ENCODE measurements at regions not wholly inside any gene's neighbourhood (a gene's known extent, or its start where the extent isn't known, plus 50 kb on each side); places are given as distances from the start of the nearest gene placed in this dataset.

GRCh38 chr16:85206472-85207356 lies 94.4 kb upstream of the CIBAR2 start:
- H3K4me3 Mint-ChIP-seq = peak overlapping the region in 1 of 3 experiments; percentile 37
- H3K27me3 Mint-ChIP-seq (ENCODE audit: low read depth) = no peaks in the 10 kb centered on the region
- no peak for TF ChIP-seq CTCF (IDR thresholded peaks at IDR 0.05; ENCODE audit: unreplicated experiment in 3 of 3)
- H3K27ac Mint-ChIP-seq = peak overlapping the region; percentile 72 to 91 (median 91)
- peaks cover 51% of the 10 kb centered on the region for H3K4me1 Mint-ChIP-seq
- no peaks in the 10 kb centered on the region for H3K36me3 Mint-ChIP-seq (ENCODE audit: low read depth)
- no peaks in the 10 kb centered on the region for H3K9me3 Mint-ChIP-seq

- Mint-ChIP-seq H3K4me1 (peaks cover 50% of the 10 kb centered on the region), H3K36me3 (ENCODE audit: low read depth) (no peaks in the 10 kb centered on the region), H3K9me3 (no peaks in the 10 kb centered on the region), H3K27ac (peak overlapping the region; percentile 78 to 91 (median 84)), H3K27me3 (ENCODE audit: low read depth) (no peaks in the 10 kb centered on the region), H3K4me3 (peak overlapping the region in 2 of 3 experiments; percentile 37 to 41)
- no peak for TF ChIP-seq CTCF (IDR thresholded peaks at IDR 0.05; ENCODE audit: unreplicated experiment in 3 of 3)
Observed at GRCh38 chr16:85207357-85207921, 95.2 kb upstream of the CIBAR2 start.

GRCh38 chr16:85208181-85208580 lies 95.9 kb upstream of the CIBAR2 start:
- no peak for TF ChIP-seq CTCF (IDR thresholded peaks at IDR 0.05; ENCODE audit: unreplicated experiment in 3 of 3)
- peak overlapping the region; percentile 73 to 91 (median 84) for H3K27ac Mint-ChIP-seq
- H3K4me1 Mint-ChIP-seq = peaks cover 50% of the 10 kb centered on the region

GRCh38 chr16:85208643-85209520 lies 96.6 kb upstream of the CIBAR2 start:
- Mint-ChIP-seq H3K36me3 (ENCODE audit: low read depth) (no peaks in the 10 kb centered on the region), H3K4me1 (peaks cover 54% of the 10 kb centered on the region), H3K4me3 (no peak overlapping the region), H3K27ac (peak overlapping the region; percentile 73 to 91 (median 84)), H3K9me3 (no peaks in the 10 kb centered on the region), H3K27me3 (ENCODE audit: low read depth) (no peaks in the 10 kb centered on the region)
- TF ChIP-seq CTCF (IDR thresholded peaks at IDR 0.05; ENCODE audit: unreplicated experiment in 3 of 3) = no peak

More at GRCh38 chr16:85208181-85208580, 95.9 kb upstream of the CIBAR2 start:
- H3K9me3 Mint-ChIP-seq = no peaks in the 10 kb centered on the region
- peak overlapping the region in 2 of 3 experiments; percentile 8 to 23 for H3K4me3 Mint-ChIP-seq
- H3K27me3 Mint-ChIP-seq (ENCODE audit: low read depth) = no peaks in the 10 kb centered on the region
- H3K36me3 Mint-ChIP-seq (ENCODE audit: low read depth) = no peaks in the 10 kb centered on the region

- Mint-ChIP-seq H3K4me1 (peaks cover 52% of the 10 kb centered on the region), H3K27me3 (ENCODE audit: low read depth) (no peaks in the 10 kb centered on the region), H3K4me3 (peak overlapping the region in 1 of 3 experiments; percentile 28), H3K9me3 (no peaks in the 10 kb centered on the region), H3K36me3 (ENCODE audit: low read depth) (no peaks in the 10 kb centered on the region), H3K27ac (peak overlapping the region; percentile 51 to 69 (median 60))
- TF ChIP-seq CTCF (IDR thresholded peaks at IDR 0.05; ENCODE audit: unreplicated experiment in 3 of 3) = no peak
Observed at GRCh38 chr16:85209526-85210121, 97.4 kb upstream of the CIBAR2 start.

Measured in nephron (organoid).